ENCODE measurements at regions not wholly inside any gene's neighbourhood (a gene's known extent, or its start where the extent isn't known, plus 50 kb on each side); places are given as distances from the start of the nearest gene placed in this dataset.

DNA sequence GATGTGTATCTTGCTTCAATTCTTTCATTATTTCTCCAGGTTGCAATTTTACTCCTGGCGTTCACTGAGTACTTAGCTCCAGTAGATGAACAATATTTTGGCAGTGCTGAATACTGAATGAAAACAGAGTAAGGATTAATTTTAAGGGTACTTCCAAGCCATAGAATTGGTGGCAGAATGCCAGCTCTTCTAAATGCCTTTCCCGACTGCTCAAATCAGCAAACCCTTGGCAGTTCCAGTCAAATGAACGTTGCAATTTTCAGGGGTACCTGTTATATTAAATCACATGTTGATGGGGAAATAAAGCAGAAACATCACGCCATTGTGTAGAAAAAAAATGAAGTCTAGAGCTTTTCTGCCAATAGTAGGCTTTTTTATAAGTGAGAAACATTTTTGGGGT lies 282.4 kb upstream of the RPS23 start:
- no peak for TF ChIP-seq CTCF (IDR thresholded peaks at IDR 0.05; ENCODE audit: low read depth, low read length)
- no peak overlapping the region for H3K4me3 ChIP-seq (ENCODE audit: low read depth, low read length)

DNA sequence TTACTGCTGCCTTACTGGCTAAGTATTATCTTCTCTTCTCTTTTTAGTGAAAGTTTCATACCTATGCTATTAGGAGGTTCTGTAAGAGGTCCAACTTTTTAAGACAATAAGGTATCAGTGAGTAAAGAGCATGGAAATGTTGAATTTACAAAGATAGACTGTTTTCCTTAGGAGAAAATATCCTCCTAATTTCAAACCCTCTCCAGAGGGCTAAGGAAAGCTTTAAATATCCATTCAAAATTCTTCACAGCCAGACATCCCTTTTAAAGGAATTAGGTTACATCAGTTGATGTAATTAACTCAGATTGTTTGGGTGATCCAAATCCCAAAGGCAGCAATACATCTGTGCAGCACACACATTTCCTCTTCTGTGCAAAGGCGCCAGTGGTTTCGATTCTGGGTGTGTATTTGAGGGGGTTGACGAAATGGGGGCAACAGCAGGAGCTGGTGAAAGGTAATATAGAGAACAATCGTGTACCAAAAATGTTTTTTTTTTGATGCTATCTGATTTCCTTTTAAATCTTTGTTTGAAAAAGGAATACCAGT lies 273.8 kb upstream of the RPS23 start:
- no peak overlapping the region for H3K4me3 ChIP-seq (ENCODE audit: low read depth, low read length)
- TF ChIP-seq CTCF (IDR thresholded peaks at IDR 0.05; ENCODE audit: low read depth, low read length), result no peak

DNA sequence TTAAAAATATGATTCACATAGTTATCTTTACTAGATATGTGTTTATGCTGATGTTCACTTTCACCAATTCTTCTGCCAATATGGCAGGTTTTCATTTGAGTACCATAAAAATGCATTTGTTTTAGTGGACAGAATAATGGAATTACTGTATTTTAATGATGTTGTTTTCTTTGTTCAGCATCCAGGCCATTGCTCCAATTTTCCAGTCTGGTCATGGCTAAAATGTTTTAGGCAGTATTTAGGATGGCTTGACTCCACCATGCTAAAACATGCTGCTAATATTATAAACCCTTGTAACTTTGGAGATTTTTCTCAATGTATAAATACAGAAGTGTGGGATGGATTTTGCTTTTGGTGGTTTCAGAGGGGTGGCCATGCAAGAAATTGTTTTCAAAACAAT lies 273.0 kb upstream of the RPS23 start:
- no peak for TF ChIP-seq CTCF (IDR thresholded peaks at IDR 0.05; ENCODE audit: low read depth, low read length)
- H3K4me3 ChIP-seq (ENCODE audit: low read depth, low read length), result no peak overlapping the region

DNA sequence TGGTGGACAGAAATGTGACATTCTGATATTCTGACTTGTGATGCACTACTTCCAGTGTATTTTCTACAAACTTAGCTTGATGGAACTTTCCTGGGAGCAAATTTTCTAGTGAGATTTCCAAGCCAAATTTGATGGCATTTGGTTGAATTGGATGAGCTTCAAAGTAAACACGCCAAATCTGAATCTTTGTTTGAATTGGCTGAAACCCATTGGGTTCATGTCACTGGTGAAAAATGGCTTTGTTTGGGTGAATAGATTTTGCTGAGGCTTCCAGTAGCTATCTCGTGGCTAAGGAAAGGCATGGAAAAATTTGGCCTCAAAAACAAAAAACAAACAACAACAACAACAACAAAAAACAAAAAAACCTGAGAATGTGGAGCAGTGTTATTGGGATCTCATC lies 271.1 kb upstream of the RPS23 start:
- TF ChIP-seq CTCF (IDR thresholded peaks at IDR 0.05; ENCODE audit: low read depth, low read length), result no peak
- no peak overlapping the region for H3K4me3 ChIP-seq (ENCODE audit: low read depth, low read length)

- TF ChIP-seq CTCF (IDR thresholded peaks at IDR 0.05; ENCODE audit: low read depth, low read length), result no peak
- no peak overlapping the region for H3K4me3 ChIP-seq (ENCODE audit: low read depth, low read length)
Observed at GRCh38 chr5:82544004-82544403, 265.9 kb upstream of the RPS23 start.

DNA sequence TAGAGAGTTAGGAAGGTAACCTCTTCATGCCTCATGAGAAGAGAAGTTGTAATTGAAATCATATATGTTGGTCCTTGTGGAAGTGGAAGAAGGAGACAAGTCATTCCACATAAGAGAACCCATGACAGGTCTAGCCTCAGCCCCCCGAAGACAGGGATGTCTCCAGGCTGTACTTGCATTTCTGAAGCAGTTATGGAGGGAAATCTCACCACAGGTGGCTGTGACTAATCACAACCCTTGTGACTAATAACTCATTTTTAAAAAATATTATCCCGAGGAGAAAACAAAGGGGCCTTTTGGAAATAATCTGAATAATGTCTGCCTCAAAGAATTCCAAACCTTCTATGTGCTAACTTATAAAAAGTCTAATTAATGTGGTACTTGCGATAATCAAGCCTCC lies 262.1 kb upstream of the RPS23 start:
- no peak for TF ChIP-seq CTCF (IDR thresholded peaks at IDR 0.05; ENCODE audit: low read depth, low read length)

DNA sequence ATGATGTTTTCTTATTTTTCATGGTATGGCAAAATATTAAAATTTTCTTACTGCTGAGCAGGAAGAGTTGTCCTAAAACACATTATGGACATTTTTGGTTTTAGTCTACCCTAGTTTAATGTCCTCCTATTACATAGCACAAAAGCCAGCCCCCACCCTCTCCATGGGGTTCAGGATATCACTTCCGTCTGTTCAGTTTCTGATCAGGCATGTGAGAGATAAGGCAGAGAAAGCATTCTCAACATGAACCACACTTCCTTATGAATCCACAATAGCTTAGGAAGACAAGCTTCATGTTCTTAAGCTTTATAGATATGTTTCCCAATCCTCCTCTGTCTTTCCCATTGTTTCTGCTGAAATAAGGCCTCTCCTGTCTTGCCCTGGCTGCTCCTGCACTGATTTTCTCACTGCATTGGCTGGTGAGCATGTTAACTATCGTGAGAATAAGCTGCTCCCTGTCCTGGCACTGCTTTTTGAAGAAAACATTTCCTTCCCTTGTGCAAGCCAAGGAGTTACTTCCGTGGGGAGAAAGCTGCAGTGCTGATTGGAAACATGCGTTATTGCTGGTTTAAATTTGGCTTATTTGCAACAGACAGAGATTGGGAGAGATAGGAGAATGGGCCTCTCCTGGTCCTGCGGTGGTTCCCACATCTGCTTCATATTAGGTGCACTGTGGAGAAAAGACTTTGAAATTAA lies 260.3 kb upstream of the RPS23 start:
- TF ChIP-seq CTCF (IDR thresholded peaks at IDR 0.05; ENCODE audit: low read depth, low read length), result no peak
- no peak overlapping the region for H3K4me3 ChIP-seq (ENCODE audit: low read depth, low read length)

More for the DNA sequence above, 262.1 kb upstream of the RPS23 start:
- no peak overlapping the region for H3K4me3 ChIP-seq (ENCODE audit: low read depth, low read length)
